ENCODE measurements at regions not wholly inside any gene's neighbourhood (a gene's known extent, or its start where the extent isn't known, plus 50 kb on each side); places are given as distances from the start of the nearest gene placed in this dataset.
A peak's percentile ranks its signal among the peaks of the same experiment; 100 is the strongest.

- no peaks in the 10 kb centered on the region for H3K9me3 ChIP-seq (ENCODE audit: low read length)
- intact Hi-C loops (cut with micrococcal nuclease; ENCODE audit: unreplicated experiment): no loop called here
- H3K4me2 ChIP-seq (ENCODE audit: low read length): no peak overlapping the region
- H4K20me1 ChIP-seq (ENCODE audit: insufficient read depth, low read length): no peaks in the 10 kb centered on the region
- H3K4me3 ChIP-seq (ENCODE audit: low read depth, low read length, poor library complexity, severe bottlenecking): no peak overlapping the region
- CTCF ChIA-PET (ENCODE audit: unreplicated experiment): no interaction called here
- no peak for DNase-seq (ENCODE audit: low spot score)
- no peaks in the 10 kb centered on the region for H3K9me2 ChIP-seq (ENCODE audit: insufficient read depth, low read length)
- H3K36me3 ChIP-seq (ENCODE audit: insufficient read depth, low read length): no peaks in the 10 kb centered on the region
- H3K79me2 ChIP-seq (ENCODE audit: insufficient read depth, low read depth, low read length): no peaks in the 10 kb centered on the region
- no TSS peak for BruUV-seq (replicated peaks)
- H3K27ac ChIP-seq (ENCODE audit: low read depth, low read length, poor library complexity, severe bottlenecking): no peak overlapping the region
- POLR2A ChIA-PET: interaction anchor here (0.6 to 1.5 kb wide), 4 partner anchors 20 to 498 kb away, joined by 3 to 6 read pairs (median 4); no protein-coding TSS in a partner anchor
- no peak for TF ChIP-seq EZH2phosphoT487 (IDR thresholded peaks at IDR 0.05; ENCODE audit: borderline replicate concordance, low read depth, low read length)
- no peak for TF ChIP-seq CTCF (conservative IDR thresholded peaks at IDR 0.05; ENCODE audit: low read length)
- no peaks in the 10 kb centered on the region for H3K4me1 ChIP-seq (ENCODE audit: insufficient read depth, low read length, poor library complexity, severe bottlenecking)
- H2AFZ ChIP-seq (ENCODE audit: low read length): no peak overlapping the region
These were observed 58.6 kb upstream of the GSAP start for GRCh38 chr7:77474756-77475155.

- CTCF ChIA-PET (ENCODE audit: unreplicated experiment): no interaction called here
- H3K9me3 ChIP-seq (ENCODE audit: low read length): no peaks in the 10 kb centered on the region
- H3K79me2 ChIP-seq (ENCODE audit: insufficient read depth, low read depth, low read length): no peaks in the 10 kb centered on the region
- no peak for DNase-seq (ENCODE audit: low spot score)
- POLR2A ChIA-PET: interaction anchor here (0.5 to 0.6 kb wide), 2 partner anchors 336 to 688 kb away, joined by 6 read pairs; no protein-coding TSS in a partner anchor
- no peaks in the 10 kb centered on the region for H3K4me1 ChIP-seq (ENCODE audit: insufficient read depth, low read length, poor library complexity, severe bottlenecking)
- intact Hi-C loops (cut with micrococcal nuclease; ENCODE audit: unreplicated experiment): no loop called here
- H3K4me3 ChIP-seq (ENCODE audit: low read depth, low read length, poor library complexity, severe bottlenecking): no peak overlapping the region
- TF ChIP-seq EZH2phosphoT487 (IDR thresholded peaks at IDR 0.05; ENCODE audit: borderline replicate concordance, low read depth, low read length) (no peak), CTCF (conservative IDR thresholded peaks at IDR 0.05; ENCODE audit: low read length) (no peak)
- H3K36me3 ChIP-seq (ENCODE audit: insufficient read depth, low read length): no peaks in the 10 kb centered on the region
- no TSS peak for BruUV-seq (replicated peaks)
- H3K4me2 ChIP-seq (ENCODE audit: low read length): 0 out of 2 replicates have a peak overlapping the region, but pooled peaks have one; percentile 9
- no peak overlapping the region for H2AFZ ChIP-seq (ENCODE audit: low read length)
- H4K20me1 ChIP-seq (ENCODE audit: insufficient read depth, low read length): no peaks in the 10 kb centered on the region
- no peak overlapping the region for H3K27ac ChIP-seq (ENCODE audit: low read depth, low read length, poor library complexity, severe bottlenecking)
- no peaks in the 10 kb centered on the region for H3K9me2 ChIP-seq (ENCODE audit: insufficient read depth, low read length)
These were observed 57.3 kb upstream of the GSAP start for GRCh38 chr7:77473229-77474005.

GRCh38 chr7:77469927-77470326 is 53.8 kb upstream of the GSAP start:
- TF ChIP-seq CTCF (conservative IDR thresholded peaks at IDR 0.05; ENCODE audit: low read length) (no peak), EZH2phosphoT487 (IDR thresholded peaks at IDR 0.05; ENCODE audit: borderline replicate concordance, low read depth, low read length) (no peak)
- Histone ChIP-seq H3K4me1 (ENCODE audit: insufficient read depth, low read length, poor library complexity, severe bottlenecking) (no peaks in the 10 kb centered on the region), H3K4me2 (ENCODE audit: low read length) (no peak overlapping the region), H4K20me1 (ENCODE audit: insufficient read depth, low read length) (no peaks in the 10 kb centered on the region), H3K4me3 (ENCODE audit: low read depth, low read length, poor library complexity, severe bottlenecking) (no peak overlapping the region), H3K9me3 (ENCODE audit: low read length) (no peaks in the 10 kb centered on the region), H3K79me2 (ENCODE audit: insufficient read depth, low read depth, low read length) (no peaks in the 10 kb centered on the region), H2AFZ (ENCODE audit: low read length) (no peak overlapping the region), H3K27ac (ENCODE audit: low read depth, low read length, poor library complexity, severe bottlenecking) (no peak overlapping the region), H3K36me3 (ENCODE audit: insufficient read depth, low read length) (no peaks in the 10 kb centered on the region), H3K9me2 (ENCODE audit: insufficient read depth, low read length) (no peaks in the 10 kb centered on the region)
- CTCF ChIA-PET (ENCODE audit: unreplicated experiment): no interaction called here
- no TSS peak for BruUV-seq (replicated peaks)
- DNase-seq (ENCODE audit: low spot score): no peak
- intact Hi-C loops (cut with micrococcal nuclease; ENCODE audit: unreplicated experiment): no loop called here
- POLR2A ChIA-PET: interaction anchor here (0.7 kb wide), 1 partner anchor 148 kb away, joined by 3 read pairs; no protein-coding TSS in a partner anchor
